Caco-2 (cell line): ENCODE measurements at regions not wholly inside any gene's neighbourhood (a gene's known extent, or its start where the extent isn't known, plus 50 kb on each side); places are given as distances from the start of the nearest gene placed in this dataset.

ENCODE experiments used
- BruUV-seq: library from RNA; stranded (reverse); fragments of 400-500 nt; replicated peaks from 2 replicates; lab custom pipeline; 2021; lab: Mats Ljungman, UMichigan
- CTCF ChIA-PET: fragments of 300-600 bp; sonication (Branson Sonifier 250); formaldehyde crosslinking; loops from one replicate; lab custom pipeline; 2022; ENCODE audit warnings: antibody characterized with exemption; lab: Charles Lee
- POLR2A ChIA-PET: fragments of 300-600 bp; sonication (Branson Sonifier 250); formaldehyde crosslinking; loops from one replicate; lab custom pipeline; 2022; ENCODE audit warnings: antibody characterized with exemption; lab: Charles Lee
- DNase-seq, 2 experiments: peaks; one replicate each; pipeline versions ENCODE4 v3.0.0 to v3.0.0-alpha.2; 2020 to 2022
- H3K27me3 ChIP-seq: replicated peaks from 2 replicates; pipeline ENCODE4 v1.6.0; 2011; ENCODE audit warnings: low read length; ENCODE audit not compliant: control insufficient read depth, insufficient read depth
- H3K36me3 ChIP-seq: 2 replicates; pipeline ENCODE4 v1.5.1; 2011; ENCODE audit warnings: low read length; ENCODE audit not compliant: control insufficient read depth, insufficient read depth
- H3K4me1 ChIP-seq: fragments of 250-450 bp; sonication (Bioruptor Pico); 2 replicates; pipeline ENCODE4 v1.5.1; 2020; ENCODE audit warnings: mild to moderate bottlenecking
- H3K4me3 ChIP-seq: 2 replicates; pipeline ENCODE4 v1.5.1; 2011; ENCODE audit warnings: low read depth, mild to moderate bottlenecking, control low read depth, low read length
- H3K9me3 ChIP-seq: fragments of 250-450 bp; sonication (Bioruptor Pico); 2 replicates; pipeline ENCODE4 v1.5.1; 2020; ENCODE audit warnings: mild to moderate bottlenecking, moderate library complexity
- H3K27ac Mint-ChIP-seq: one replicate; pipeline ENCODE4 v1.8.0; 2022; ENCODE audit warnings: mixed read lengths; ENCODE audit not compliant: unreplicated experiment
- H3K27me3 Mint-ChIP-seq: one replicate; pipeline ENCODE4 v1.8.0; 2022; ENCODE audit warnings: mixed read lengths; ENCODE audit not compliant: insufficient read depth, unreplicated experiment
- H3K36me3 Mint-ChIP-seq: one replicate; pipeline ENCODE4 v1.8.0; 2022; ENCODE audit warnings: mild to moderate bottlenecking, mixed read lengths; ENCODE audit not compliant: insufficient read depth, unreplicated experiment
- H3K4me1 Mint-ChIP-seq: one replicate; pipeline ENCODE4 v1.8.0; 2022; ENCODE audit warnings: low read depth, mixed read lengths; ENCODE audit not compliant: unreplicated experiment
- H3K4me3 Mint-ChIP-seq: one replicate; pipeline ENCODE4 v1.8.0; 2022; ENCODE audit warnings: mild to moderate bottlenecking, moderate library complexity, mixed read lengths; ENCODE audit not compliant: unreplicated experiment
- H3K9me3 Mint-ChIP-seq: one replicate; pipeline ENCODE4 v1.8.0; 2022; ENCODE audit warnings: mixed read lengths; ENCODE audit not compliant: unreplicated experiment
- intact Hi-C: fragments of 100-400 bp; cut with micrococcal nuclease; formaldehyde crosslinking; loops from one replicate; pipeline ENCODE4 v1.10.0; 2022; ENCODE audit not compliant: unreplicated experiment
- TF ChIP-seq, protein P1 (sequence below), 2 experiments: fragments of 200-600 bp in 1 of 2; IDR thresholded peaks; 1 replicate in 1 of 2; 2 replicates in 1 of 2; pipeline versions ENCODE4 v1.5.1 to v1.8.0; 2011 to 2022; ENCODE audit warnings: antibody characterized with exemption in 1 of 2, control low read depth in 1 of 2, inconsistent platforms in 1 of 2, low read depth in 1 of 2, low read length in 1 of 2, mild to moderate bottlenecking in 1 of 2, moderate library complexity in 1 of 2; ENCODE audit not compliant: insufficient read depth in 1 of 2, severe bottlenecking in 1 of 2, unreplicated experiment in 1 of 2

DNA sequence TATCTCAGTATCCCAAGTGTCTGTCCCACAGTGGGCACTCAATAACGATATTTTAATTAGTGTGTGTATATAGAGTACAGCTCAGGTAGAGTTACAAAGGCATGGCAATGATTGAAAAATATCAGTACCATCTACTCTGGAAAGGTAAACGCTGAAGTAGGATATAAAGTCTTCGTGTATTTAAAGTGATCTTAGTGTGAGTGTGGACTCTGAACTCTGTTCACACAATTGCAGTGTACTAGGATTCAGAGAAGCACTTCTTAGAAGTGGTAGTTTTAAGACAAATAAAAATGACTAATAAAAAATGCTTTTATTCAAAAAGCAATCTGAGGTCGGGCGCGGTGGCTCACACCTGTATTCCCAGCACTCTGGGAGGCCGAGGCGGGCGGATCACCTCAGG lies 62.9 kb upstream of the RAP2B start:
- no peak overlapping the region for H3K4me3 ChIP-seq
- ChIA-PET CTCF (no interaction called here), POLR2A (no interaction called here)
- intact Hi-C loops: no loop called here
- TF ChIP-seq, protein P1, sequence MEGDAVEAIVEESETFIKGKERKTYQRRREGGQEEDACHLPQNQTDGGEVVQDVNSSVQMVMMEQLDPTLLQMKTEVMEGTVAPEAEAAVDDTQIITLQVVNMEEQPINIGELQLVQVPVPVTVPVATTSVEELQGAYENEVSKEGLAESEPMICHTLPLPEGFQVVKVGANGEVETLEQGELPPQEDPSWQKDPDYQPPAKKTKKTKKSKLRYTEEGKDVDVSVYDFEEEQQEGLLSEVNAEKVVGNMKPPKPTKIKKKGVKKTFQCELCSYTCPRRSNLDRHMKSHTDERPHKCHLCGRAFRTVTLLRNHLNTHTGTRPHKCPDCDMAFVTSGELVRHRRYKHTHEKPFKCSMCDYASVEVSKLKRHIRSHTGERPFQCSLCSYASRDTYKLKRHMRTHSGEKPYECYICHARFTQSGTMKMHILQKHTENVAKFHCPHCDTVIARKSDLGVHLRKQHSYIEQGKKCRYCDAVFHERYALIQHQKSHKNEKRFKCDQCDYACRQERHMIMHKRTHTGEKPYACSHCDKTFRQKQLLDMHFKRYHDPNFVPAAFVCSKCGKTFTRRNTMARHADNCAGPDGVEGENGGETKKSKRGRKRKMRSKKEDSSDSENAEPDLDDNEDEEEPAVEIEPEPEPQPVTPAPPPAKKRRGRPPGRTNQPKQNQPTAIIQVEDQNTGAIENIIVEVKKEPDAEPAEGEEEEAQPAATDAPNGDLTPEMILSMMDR (IDR thresholded peaks at IDR 0.05; ENCODE audit: insufficient read depth in 1 of 2, low read depth in 1 of 2, low read length in 1 of 2, severe bottlenecking in 1 of 2, unreplicated experiment in 1 of 2): no peak
- no peak overlapping the region for H3K27ac Mint-ChIP-seq
- H3K4me3 Mint-ChIP-seq: no peak overlapping the region
- no peaks in the 10 kb centered on the region for H3K36me3 ChIP-seq
- H3K4me1 Mint-ChIP-seq: peaks cover 8% of the 10 kb centered on the region
- BruUV-seq: no TSS peak
- H3K36me3 Mint-ChIP-seq: no peaks in the 10 kb centered on the region
- H3K4me1 ChIP-seq: peaks cover 10% of the 10 kb centered on the region
- H3K9me3 ChIP-seq: no peaks in the 10 kb centered on the region
- H3K27me3 ChIP-seq: no peaks in the 10 kb centered on the region
- DNase-seq: no peak
- H3K9me3 Mint-ChIP-seq: no peaks in the 10 kb centered on the region
- H3K27me3 Mint-ChIP-seq: no peaks in the 10 kb centered on the region

DNA sequence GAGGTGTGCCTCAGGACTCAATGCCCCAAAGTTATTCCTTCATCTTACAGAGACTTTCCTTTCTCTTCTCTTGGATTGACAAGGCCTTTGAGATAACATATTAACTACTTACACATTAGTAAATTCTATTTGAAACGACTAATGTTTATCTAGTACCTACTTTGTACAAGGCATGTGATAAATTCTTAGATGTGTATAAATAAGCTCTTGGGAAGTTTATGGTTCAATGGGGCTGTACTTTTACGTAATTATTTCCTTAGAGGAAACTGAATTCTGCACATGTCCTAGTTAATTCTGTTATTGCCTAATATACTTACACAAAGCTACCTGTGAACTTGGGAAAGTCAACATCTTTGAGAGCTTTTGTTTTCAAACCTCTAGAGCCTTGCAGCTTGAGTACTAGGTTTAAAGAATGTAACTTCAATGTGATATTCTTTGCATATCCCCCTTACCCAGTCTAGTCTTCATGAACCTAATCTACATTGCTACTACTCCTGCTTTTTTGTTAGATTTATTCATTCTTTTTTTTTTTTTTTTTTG lies 58.5 kb upstream of the RAP2B start:
- no peaks in the 10 kb centered on the region for H3K27me3 Mint-ChIP-seq
- Histone ChIP-seq H3K4me3 (no peak overlapping the region), H3K9me3 (no peaks in the 10 kb centered on the region), H3K36me3 (no peaks in the 10 kb centered on the region), H3K4me1 (peaks cover 10% of the 10 kb centered on the region), H3K27me3 (no peaks in the 10 kb centered on the region)
- intact Hi-C loops: loop anchor here (5.0 kb wide), 1 partner anchor 59 kb away; the partner anchor contains the start of gene RAP2B
- H3K9me3 Mint-ChIP-seq: no peaks in the 10 kb centered on the region
- BruUV-seq: no TSS peak
- CTCF ChIA-PET: interaction anchor here (0.7 kb wide), 1 partner anchor 1047 kb away, joined by 5 read pairs; no protein-coding TSS in a partner anchor
- no peak overlapping the region for H3K27ac Mint-ChIP-seq
- H3K4me3 Mint-ChIP-seq: no peak overlapping the region
- POLR2A ChIA-PET: no interaction called here
- TF ChIP-seq, protein P1 (IDR thresholded peaks at IDR 0.05; ENCODE audit: insufficient read depth in 1 of 2, low read depth in 1 of 2, low read length in 1 of 2, severe bottlenecking in 1 of 2, unreplicated experiment in 1 of 2): no peak
- DNase-seq: no peak
- no peaks in the 10 kb centered on the region for H3K36me3 Mint-ChIP-seq
- no peaks in the 10 kb centered on the region for H3K4me1 Mint-ChIP-seq

DNA sequence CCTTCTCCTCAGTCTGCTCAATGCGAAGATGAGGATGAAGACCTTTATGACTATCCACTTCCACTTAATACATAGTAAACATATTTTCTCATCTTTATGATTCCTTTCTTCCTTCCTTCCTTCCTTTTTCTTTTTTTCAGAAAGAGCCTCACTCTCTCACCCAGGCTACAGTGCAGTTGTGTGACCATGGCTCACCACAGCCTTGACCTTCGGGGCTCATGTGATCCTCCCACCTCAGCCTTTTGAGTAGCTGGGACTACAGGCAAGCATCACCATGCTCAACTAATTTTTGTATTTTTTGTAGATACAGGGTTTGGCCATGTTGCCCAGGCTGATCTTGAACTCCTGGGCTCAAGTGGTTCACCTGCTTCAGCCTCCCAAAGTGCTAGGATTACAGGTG lies 52.0 kb upstream of the RAP2B start:
- POLR2A ChIA-PET: no interaction called here
- intact Hi-C loops: no loop called here
- no peak for DNase-seq
- Histone ChIP-seq H3K36me3 (no peaks in the 10 kb centered on the region), H3K9me3 (no peaks in the 10 kb centered on the region), H3K4me1 (no peaks in the 10 kb centered on the region), H3K27me3 (no peaks in the 10 kb centered on the region), H3K4me3 (no peak overlapping the region)
- no peaks in the 10 kb centered on the region for H3K27me3 Mint-ChIP-seq
- H3K36me3 Mint-ChIP-seq: no peaks in the 10 kb centered on the region
- H3K9me3 Mint-ChIP-seq: no peaks in the 10 kb centered on the region
- no TSS peak for BruUV-seq
- no peak overlapping the region for H3K4me3 Mint-ChIP-seq
- CTCF ChIA-PET: no interaction called here
- no peak overlapping the region for H3K27ac Mint-ChIP-seq
- H3K4me1 Mint-ChIP-seq: no peaks in the 10 kb centered on the region
- TF ChIP-seq, protein P1 (IDR thresholded peaks at IDR 0.05; ENCODE audit: insufficient read depth in 1 of 2, low read depth in 1 of 2, low read length in 1 of 2, severe bottlenecking in 1 of 2, unreplicated experiment in 1 of 2): no peak
